ENCODE measurements at regions not wholly inside any gene's neighbourhood (a gene's known extent, or its start where the extent isn't known, plus 50 kb on each side); places are given as distances from the start of the nearest gene placed in this dataset.

DNA sequence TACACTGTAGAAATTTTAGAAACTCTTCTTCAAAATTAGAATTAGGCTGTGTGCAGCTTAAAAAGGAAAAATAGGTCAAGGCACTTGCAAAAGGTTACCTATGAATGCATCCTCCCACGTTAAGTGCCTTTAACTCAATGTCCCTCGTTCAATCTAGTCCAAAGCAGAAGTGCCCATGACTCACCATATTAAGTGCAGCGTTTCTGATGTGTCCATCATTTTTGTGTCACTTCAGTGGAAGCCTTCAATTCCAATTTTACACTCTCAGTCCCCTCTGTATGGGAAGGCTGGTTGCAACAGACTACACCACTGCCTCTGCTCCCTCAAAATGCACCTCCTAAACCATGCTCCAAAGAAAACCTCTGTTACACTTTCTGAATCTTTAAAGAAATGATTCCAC lies 53.4 kb downstream of the FOXB1 start:
- TF ChIP-seq, protein P1, sequence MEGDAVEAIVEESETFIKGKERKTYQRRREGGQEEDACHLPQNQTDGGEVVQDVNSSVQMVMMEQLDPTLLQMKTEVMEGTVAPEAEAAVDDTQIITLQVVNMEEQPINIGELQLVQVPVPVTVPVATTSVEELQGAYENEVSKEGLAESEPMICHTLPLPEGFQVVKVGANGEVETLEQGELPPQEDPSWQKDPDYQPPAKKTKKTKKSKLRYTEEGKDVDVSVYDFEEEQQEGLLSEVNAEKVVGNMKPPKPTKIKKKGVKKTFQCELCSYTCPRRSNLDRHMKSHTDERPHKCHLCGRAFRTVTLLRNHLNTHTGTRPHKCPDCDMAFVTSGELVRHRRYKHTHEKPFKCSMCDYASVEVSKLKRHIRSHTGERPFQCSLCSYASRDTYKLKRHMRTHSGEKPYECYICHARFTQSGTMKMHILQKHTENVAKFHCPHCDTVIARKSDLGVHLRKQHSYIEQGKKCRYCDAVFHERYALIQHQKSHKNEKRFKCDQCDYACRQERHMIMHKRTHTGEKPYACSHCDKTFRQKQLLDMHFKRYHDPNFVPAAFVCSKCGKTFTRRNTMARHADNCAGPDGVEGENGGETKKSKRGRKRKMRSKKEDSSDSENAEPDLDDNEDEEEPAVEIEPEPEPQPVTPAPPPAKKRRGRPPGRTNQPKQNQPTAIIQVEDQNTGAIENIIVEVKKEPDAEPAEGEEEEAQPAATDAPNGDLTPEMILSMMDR (IDR thresholded peaks at IDR 0.05; ENCODE audit: insufficient read depth, low read depth, low read length, missing control alignments), result no peak
- no peak for DNase-seq (ENCODE audit: low read depth)
- H3K4me3 ChIP-seq (ENCODE audit: low read length), result no peak overlapping the region

DNA sequence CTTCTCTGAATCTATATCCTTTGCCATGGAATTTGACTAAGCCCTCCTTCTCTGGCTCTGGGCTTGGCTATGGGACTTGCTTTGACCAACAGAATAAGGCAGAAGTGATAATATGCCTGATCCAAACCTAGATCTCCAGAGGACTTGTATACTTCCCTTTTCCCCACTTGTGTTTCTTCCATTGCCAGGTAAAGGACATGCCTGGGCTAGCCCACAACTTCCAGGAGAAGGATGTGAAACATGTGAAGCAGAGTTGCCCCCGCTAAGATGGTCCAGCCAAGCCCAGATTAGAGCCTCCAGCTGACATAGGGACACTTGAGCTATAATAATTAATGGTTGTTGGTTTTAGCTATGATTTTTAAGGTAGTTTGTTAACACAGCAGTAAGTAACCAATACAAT lies 55.1 kb downstream of the FOXB1 start:
- peak; percentile 67 for DNase-seq (ENCODE audit: low read depth)
- TF ChIP-seq, protein P1 (IDR thresholded peaks at IDR 0.05; ENCODE audit: insufficient read depth, low read depth, low read length, missing control alignments), result no peak

DNA sequence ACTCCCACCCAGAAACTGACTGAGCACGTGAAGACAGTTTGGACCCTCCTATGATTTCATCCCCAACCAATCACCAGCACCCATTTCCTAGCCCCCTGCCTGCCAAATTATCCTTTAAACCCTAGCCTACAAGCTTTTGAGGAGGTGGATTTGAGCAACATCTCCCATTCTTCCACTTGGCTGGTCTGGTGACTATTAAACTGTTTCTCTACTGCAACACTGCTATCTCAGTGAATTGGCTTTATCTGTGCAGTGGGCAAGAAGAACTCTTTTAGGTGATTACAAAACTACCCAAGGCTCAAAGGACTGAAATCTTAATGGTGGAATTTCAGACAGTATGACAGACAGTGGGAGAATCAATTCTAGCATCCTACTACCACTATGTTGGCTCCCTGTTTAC lies 57.6 kb downstream of the FOXB1 start:
- no peak overlapping the region for H3K4me3 ChIP-seq (ENCODE audit: low read length)
- DNase-seq (ENCODE audit: low read depth), result no peak
- TF ChIP-seq, protein P1 (IDR thresholded peaks at IDR 0.05; ENCODE audit: insufficient read depth, low read depth, low read length, missing control alignments), result no peak

More for the DNA sequence above, 55.1 kb downstream of the FOXB1 start:
- H3K4me3 ChIP-seq (ENCODE audit: low read length), result no peak overlapping the region

DNA sequence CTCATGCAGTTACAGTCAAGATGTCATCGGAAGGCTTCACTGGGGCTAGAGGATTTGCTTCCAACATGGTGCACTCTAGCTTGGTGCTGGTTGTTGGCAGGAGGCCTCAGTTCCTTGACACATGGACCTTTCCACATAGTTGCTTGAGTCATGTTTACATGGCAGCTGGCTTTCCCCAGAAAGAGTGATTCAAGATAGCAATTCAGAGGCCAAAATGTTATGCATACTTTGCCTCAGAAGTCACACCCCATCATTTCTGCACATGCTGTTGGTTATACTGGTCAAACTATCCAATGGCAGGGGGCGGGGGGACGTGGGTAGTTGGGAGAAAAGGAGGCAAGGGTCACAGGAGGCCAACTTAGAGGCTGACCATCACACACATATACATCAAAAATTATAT lies 58.7 kb downstream of the FOXB1 start:
- peak; percentile 84 for DNase-seq (ENCODE audit: low read depth)
- H3K4me3 ChIP-seq (ENCODE audit: low read length), result no peak overlapping the region
- TF ChIP-seq, protein P1 (IDR thresholded peaks at IDR 0.05; ENCODE audit: insufficient read depth, low read depth, low read length, missing control alignments), result no peak

DNA sequence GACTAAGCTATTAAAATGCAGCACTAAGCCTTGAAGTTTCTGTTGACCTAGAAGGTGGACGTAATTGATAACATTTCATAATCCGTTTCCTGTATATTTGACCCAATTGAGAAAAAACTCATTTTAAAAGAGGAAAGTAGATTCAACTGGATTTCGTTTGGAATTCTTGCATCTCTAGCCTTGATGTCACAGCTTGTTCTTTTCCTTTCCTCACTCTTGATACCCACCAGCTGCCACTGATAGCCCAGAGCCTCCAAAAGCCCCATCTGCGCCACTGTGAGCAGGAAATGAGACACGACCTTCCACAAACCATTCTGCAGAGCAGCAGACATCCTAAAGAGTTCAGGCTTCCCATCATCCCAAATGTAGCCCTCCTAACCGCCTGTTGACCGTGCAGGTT lies 61.8 kb downstream of the FOXB1 start:
- TF ChIP-seq, protein P1 (IDR thresholded peaks at IDR 0.05; ENCODE audit: insufficient read depth, low read depth, low read length, missing control alignments), result no peak
- H3K4me3 ChIP-seq (ENCODE audit: low read length), result no peak overlapping the region
- DNase-seq (ENCODE audit: low read depth), result no peak

DNA sequence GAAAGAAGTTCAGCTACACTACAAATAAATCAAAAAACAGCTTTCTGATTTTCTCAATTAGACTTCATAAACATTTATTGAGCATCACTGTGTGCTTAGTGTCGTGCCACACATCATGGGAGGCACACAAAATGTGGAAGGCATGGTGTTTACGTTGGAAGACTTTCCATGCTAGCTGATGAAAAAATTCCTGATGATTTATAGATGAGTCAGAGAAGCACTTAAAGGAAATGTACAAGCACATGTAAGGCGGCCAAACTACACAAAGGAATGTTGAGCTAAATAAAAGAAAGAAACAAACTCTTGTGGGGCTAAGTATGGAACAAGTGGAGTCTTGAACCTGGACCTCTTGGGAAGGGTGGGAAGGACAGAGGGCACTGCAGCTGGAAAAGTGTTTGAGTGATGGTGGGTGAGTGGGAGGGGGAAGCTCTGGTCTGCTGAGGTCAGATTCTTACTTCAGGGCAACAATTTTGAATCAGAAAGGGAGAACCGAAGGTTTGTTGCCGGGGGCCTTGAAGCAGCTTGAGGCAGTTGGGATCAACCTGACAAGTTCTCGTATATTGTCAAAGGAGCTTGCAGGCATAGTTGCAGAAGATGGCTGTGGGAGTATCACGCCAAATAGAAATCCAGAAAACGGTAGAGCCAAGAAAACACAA lies 66.9 kb downstream of the FOXB1 start:
- TF ChIP-seq, protein P1 (IDR thresholded peaks at IDR 0.05; ENCODE audit: insufficient read depth, low read depth, low read length, missing control alignments), result no peak
- peak; percentile 89 for DNase-seq (ENCODE audit: low read depth)
- H3K4me3 ChIP-seq (ENCODE audit: low read length), result no peak overlapping the region

DNA sequence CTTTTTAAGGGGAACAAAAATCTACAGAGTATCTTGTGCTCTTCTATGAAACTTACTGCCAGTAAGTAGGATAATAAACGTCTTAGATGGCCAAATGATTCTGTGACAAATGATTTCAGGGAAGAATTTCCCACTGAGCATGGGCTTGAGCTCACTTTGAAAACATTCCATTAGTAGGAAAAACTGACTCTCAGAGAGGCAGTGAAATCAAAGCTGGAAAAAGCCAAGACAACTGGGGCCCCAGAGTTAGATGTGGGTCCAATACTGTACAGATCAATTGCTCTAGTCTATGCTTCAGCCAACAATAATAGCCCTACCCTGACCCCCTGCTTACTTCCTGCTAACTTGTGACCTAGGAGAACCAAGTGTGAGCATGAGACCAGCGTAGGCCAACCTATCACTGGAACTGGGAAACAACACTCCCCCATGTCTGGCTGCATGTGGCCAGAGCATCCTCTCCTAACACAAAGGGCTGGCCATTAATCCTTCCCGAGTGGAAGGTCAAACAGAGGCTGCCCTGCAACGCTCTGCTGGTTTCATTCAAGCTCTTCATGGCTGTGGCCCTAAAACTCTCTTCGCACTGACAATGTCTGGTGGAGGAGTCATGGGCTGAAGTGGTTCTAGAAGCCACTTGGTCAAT lies 68.8 kb downstream of the FOXB1 start:
- H3K4me3 ChIP-seq (ENCODE audit: low read length), result no peak overlapping the region
- DNase-seq (ENCODE audit: low read depth), result no peak
- TF ChIP-seq, protein P1 (IDR thresholded peaks at IDR 0.05; ENCODE audit: insufficient read depth, low read depth, low read length, missing control alignments), result no peak
